ENCODE measurements at regions not wholly inside any gene's neighbourhood (a gene's known extent, or its start where the extent isn't known, plus 50 kb on each side); places are given as distances from the start of the nearest gene placed in this dataset.

GRCh38 chr12:132393991-132394949 is 64.9 kb upstream of the GALNT9 start:
- DNase-seq (ENCODE audit: low spot score): peak; percentile 73

DNA sequence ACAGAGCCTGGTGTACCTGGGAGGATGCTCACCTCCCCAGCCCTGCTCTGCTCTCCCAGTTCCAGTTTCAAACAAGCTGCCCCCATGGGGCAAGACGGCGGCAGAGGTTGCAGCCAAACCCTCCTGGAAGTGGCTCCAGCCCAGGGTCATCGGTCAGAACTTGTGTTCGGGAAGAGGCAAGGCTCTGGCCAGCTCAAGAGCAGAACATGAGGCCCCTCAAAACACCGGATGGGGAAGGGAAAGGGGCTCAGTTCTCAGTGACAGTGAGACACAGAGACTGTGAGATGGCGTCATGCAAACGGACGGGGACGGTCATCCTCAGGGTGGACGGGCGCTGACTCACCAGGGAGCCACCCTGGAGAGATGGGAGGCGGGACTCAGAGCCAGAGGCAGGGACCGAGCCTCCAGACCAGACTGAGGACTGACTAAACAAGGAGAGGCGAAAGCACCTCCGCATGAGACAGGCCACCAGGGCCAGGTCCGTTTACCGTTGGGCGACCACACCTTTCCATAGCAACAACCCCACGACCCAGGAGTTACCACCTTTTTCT is 63.9 kb upstream of the GALNT9 start:
- peak; percentile 50 for DNase-seq (ENCODE audit: low spot score)

- no peak for DNase-seq (ENCODE audit: low spot score)
Measured at GRCh38 chr12:132392389-132393244, 63.2 kb upstream of the GALNT9 start.

GRCh38 chr12:132391326-132392041 is 62.1 kb upstream of the GALNT9 start:
- no peak for DNase-seq (ENCODE audit: low spot score)

GRCh38 chr12:132390287-132391076 is 61.1 kb upstream of the GALNT9 start:
- DNase-seq (ENCODE audit: low spot score): no peak

GRCh38 chr12:132389526-132390286 is 60.3 kb upstream of the GALNT9 start:
- no peak for DNase-seq (ENCODE audit: low spot score)

- no peak for DNase-seq (ENCODE audit: low spot score)
Measured at GRCh38 chr12:132389026-132389425, 59.6 kb upstream of the GALNT9 start.

DNA sequence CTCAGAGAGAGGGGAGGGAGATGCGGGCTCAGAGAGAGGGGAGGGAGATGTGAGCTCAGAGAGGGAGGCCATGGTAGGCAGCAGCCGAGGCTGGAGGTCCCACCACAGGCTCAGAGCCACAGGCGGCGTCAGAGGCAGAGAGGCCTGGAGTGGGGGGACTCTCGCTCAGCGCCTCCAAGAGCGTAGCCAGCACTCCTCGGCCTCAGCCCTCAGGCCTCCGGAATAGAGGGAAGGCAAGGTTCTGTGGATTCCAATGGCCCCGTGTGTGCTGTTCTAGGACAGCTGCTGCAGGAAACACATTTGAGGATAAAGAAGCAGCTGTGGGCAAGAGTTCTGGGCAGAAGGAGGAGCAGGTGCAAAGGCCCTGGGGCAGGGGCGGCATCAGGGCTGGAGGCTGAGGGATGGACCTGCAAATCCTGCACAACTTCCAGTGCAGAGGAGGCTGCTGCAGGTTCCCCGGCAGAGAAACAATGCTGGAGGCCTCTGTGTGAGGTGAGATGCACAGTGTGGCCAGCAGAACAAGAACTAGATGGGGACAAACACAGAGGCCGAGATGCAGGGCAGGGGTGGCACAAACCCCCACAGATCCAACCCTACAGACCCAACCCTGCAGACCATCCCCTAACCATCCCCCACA is 59.1 kb upstream of the GALNT9 start:
- no peak for DNase-seq (ENCODE audit: low spot score)

DNA sequence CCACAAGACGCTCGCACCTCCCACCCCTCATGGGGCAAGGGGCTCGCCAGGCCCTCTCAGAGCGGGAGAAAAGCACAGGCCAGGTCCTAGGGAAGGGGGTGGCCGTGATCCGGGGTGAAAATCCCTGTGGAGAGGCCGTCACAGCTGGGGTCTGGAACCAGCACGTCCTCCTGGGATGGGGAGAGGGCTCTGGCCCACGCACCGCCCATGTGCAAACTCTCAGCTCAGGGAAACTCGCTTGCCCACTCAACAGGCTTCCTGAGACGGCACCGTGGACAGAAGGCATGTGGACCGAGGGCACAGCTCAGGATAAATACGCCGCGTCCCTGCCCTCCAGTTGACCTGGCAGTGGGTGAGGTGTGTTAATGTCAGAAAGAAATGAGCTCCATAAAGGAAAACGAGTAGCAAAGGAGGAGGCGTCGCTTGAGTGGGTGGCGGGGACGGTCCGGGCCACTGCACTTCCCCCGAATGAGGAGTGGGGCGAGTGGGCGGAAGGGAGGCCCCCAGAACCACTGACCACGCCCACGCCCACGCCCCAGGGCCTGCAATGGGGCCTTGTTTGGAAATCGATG is 57.6 kb upstream of the GALNT9 start:
- no peak for DNase-seq (ENCODE audit: low spot score)

DNA sequence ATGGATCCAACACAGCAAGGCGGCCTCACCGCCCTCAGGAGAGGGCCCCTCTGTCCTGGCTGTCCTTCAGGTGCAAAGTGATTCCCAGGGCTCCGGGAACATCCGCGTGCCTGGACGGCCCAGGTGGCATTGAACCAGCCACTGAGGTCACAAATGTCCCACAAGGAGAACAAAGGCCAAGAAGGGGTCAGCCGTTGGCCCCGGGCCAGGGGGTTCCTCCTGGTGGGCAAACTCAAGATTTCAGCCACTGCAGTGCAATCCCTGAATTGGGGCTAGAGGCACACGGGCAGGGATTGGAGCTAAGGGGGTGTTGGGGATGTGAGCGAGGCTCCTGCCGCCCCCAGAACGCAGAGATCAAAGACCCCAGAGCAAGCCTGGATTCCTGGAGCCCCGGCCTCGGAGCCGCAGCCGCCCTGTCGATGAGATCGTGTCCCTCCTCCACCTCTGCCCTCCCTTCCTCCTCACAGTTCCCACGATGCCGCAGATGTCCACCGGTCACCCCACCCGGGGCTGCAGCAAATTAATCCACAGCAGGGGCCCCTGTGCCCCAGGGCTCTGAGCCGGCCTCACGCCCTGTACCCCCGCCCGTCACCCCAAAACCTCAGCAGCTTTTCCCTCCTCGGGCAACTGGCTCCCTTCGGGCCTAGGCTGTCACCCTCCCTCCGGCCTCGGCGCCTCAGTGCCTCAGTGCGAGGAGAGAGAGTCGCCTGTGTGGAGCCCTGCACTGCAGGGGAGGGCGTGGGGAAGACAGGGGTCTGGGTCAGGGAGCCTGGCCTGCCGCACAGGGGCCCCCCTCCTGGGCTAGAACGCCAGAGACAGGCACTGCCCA is 56.7 kb upstream of the GALNT9 start:
- no peak for DNase-seq (ENCODE audit: low spot score)

DNA sequence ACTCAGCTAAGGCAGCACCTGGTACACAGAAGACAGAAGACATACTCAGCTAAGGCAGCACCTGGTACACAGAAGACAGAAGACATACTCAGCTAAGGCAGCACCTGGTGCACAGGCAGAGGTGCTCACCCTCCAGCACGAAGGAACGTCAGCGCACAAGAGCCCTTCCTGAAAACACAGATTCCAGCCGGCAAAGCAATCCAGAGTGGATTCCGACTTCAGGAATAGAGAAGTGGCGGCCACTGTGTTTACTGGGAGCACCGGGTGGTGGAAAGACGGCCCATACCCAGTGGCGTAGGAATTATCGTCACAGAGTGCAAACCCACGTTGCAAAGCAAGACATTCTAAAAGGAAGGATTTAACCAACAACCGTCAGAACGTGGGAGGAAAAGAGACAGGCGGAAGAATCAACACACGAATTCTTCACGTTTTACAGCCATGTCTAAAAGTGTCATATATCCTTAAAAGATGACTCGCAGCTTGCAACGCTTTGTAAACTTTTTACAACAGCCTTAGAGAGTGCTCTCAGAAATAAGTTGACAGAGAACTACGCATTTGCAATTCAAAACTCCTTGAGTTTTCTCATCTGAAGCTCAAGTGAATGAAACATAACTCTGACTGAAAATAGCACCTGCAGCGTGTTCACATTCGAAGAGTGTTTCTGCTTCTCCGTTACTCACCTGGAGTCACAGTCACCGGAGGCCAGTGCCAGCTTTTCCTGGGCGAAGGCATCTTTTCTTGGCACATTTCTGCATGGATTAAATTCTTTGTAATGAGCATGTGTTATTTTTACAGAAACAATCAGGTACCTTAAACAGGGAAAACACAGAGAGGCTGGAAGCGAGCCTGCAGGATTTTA is 55.8 kb upstream of the GALNT9 start:
- no peak for DNase-seq (ENCODE audit: low spot score)

DNA sequence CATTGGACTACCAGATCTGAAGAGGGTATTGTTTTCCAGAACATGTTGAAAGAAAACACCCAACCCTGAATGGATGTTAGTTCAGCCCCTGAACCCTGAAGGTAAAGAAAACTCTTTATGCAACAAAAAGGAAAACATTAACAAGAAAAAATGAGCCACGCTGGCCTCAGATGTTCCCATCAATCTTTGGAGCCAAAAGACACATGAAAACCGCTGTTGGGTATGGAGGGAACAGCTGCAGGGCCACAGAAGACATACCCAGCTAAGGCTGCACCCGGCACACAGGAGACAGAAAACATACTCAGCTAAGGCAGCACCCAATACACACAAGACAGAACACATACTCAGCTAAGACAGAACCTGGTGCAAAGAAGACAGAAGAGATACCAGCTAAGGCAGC is 51.3 kb upstream of the GALNT9 start:
- DNase-seq (ENCODE audit: low spot score): no peak

GRCh38 chr12:132379996-132380395 is 50.6 kb upstream of the GALNT9 start:
- DNase-seq (ENCODE audit: low spot score): no peak

DNA sequence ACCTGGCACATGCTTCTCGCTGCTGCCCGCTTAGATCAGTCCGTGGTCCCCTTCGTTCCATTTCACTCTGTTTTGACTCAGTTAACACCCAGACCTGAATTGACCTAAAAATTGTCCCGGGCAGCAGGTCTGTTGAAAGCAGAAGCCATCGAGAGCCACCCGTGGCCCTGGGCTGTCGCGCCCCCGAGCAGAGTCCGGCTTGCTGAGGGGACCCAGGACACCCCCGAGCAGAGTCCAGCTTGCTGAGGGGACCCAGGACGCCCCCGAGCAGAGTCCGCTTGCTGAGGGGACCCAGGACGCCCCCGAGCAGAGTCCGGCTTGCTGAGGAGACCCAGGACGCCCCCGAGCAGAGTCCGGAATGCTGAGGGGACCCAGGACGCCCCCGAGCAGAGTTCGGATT is 50.2 kb upstream of the GALNT9 start:
- no peak for DNase-seq (ENCODE audit: low spot score)
